SK-N-SH treated with all-trans-retinoic acid at 6 μM for 48 hours (cell line): ENCODE measurements at regions not wholly inside any gene's neighbourhood (a gene's known extent, or its start where the extent isn't known, plus 50 kb on each side); places are given as distances from the start of the nearest gene placed in this dataset.

ENCODE experiments used
- ISL1 ChIP-seq: fragments of 250-450 bp; sonication (Bioruptor Pico); IDR thresholded peaks from 2 replicates; pipeline ENCODE4 v2.1.2; 2022; ENCODE audit warnings: mild to moderate bottlenecking, moderate library complexity
- PPARA ChIP-seq: fragments of 250-450 bp; sonication (Bioruptor Pico); IDR thresholded peaks from 2 replicates; pipeline ENCODE4 v1.5.0; 2020; ENCODE audit warnings: mild to moderate bottlenecking, borderline replicate concordance
- ZC3H10 ChIP-seq: fragments of 250-450 bp; sonication (Bioruptor Pico); IDR thresholded peaks from 2 replicates; pipeline ENCODE4 v1.5.1; 2021; ENCODE audit warnings: mild to moderate bottlenecking, moderate library complexity
- ZNF8 ChIP-seq: fragments of 450-650 bp; formaldehyde crosslinking; IDR thresholded peaks from 2 replicates; pipeline ENCODE4 v1.5.0; 2020; ENCODE audit warnings: mild to moderate bottlenecking, moderate library complexity

- TF ChIP-seq ZNF8 = no peak
- TF ChIP-seq ISL1 = no peak
- TF ChIP-seq PPARA (CRISPR knock-in tag) = no peak
- TF ChIP-seq ZC3H10 (CRISPR knock-in tag) = no peak
These were observed 410.8 kb upstream of the PRKCQ start for GRCh38 chr10:6990891-6991290.
